RWPE1 (cell line): ENCODE measurements at regions not wholly inside any gene's neighbourhood (a gene's known extent, or its start where the extent isn't known, plus 50 kb on each side); places are given as distances from the start of the nearest gene placed in this dataset.

ENCODE experiments used
- CTCF ChIA-PET: fragments of 350-600 bp; sonication (Branson Sonifier 250); formaldehyde crosslinking; extraction: SDS; loops from one replicate; lab custom pipeline; 2021; lab: Yijun Ruan, JAX
- POLR2A ChIA-PET: fragments of 400-600 bp; formaldehyde crosslinking; extraction: SDS; loops from one replicate; lab custom pipeline; 2020; ENCODE audit warnings: antibody characterized with exemption; ENCODE audit not compliant: low non-redundant PET; lab: Yijun Ruan, JAX
- DNase-seq: peaks from one replicate; pipeline ENCODE4 v3.0.0; 2012; ENCODE audit warnings: low spot score
- H3K27ac ChIP-seq: fragments of 450-650 bp; 2 replicates; pipeline ENCODE4 v1.5.1; 2017
- TF ChIP-seq, protein P1 (sequence below): fragments of 450-650 bp; conservative IDR thresholded peaks from 2 replicates; pipeline ENCODE4 v1.5.1; 2017; ENCODE audit warnings: low read depth, mild to moderate bottlenecking

DNA sequence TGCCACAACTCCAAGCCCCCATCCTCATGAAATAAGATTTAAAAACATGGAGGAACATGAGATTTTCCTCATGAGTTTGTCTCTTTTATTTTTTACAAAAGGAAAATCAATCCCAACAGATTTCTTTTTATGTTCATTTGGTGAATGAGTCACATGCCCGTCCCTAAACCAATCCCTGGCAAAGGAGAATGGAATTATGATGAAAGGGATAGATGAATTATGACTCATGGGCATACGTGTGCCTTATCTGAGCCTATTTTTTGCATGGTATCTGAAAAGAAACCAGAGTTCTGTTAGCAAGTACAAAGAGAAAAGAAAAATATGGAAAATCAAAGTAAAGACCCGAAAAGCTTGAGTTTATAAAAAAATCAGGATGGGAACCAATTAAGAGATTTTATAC is 267.5 kb upstream of the TMEM161B start:
- CTCF ChIA-PET = interaction anchor here (0.6 kb wide), 1 partner anchor 324 kb away, joined by 3 read pairs; no protein-coding TSS in a partner anchor
- TF ChIP-seq, protein P1, sequence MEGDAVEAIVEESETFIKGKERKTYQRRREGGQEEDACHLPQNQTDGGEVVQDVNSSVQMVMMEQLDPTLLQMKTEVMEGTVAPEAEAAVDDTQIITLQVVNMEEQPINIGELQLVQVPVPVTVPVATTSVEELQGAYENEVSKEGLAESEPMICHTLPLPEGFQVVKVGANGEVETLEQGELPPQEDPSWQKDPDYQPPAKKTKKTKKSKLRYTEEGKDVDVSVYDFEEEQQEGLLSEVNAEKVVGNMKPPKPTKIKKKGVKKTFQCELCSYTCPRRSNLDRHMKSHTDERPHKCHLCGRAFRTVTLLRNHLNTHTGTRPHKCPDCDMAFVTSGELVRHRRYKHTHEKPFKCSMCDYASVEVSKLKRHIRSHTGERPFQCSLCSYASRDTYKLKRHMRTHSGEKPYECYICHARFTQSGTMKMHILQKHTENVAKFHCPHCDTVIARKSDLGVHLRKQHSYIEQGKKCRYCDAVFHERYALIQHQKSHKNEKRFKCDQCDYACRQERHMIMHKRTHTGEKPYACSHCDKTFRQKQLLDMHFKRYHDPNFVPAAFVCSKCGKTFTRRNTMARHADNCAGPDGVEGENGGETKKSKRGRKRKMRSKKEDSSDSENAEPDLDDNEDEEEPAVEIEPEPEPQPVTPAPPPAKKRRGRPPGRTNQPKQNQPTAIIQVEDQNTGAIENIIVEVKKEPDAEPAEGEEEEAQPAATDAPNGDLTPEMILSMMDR = no peak
- H3K27ac ChIP-seq = no peak overlapping the region
- POLR2A ChIA-PET = no interaction called here
- peak; percentile 21 for DNase-seq

DNA sequence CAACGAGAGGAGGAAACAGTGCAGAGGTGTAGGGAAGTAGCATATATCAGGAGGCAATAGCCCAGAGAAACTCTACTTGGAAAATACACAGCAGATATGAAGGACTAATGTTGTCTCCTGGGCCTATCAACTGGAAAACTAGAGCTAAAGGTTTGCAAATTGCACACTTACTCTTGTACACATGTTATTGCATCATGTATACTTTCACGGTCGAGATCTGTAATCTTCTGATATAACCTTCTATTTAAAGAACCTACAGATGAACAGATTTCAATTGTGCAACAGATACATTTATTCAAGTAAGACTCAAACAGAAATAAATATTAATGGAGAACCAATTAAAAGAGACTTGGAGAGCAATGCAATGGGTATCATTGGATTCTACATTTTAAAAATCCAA is 256.3 kb upstream of the TMEM161B start:
- ChIA-PET CTCF (no interaction called here), POLR2A (no interaction called here)
- DNase-seq = no peak
- TF ChIP-seq, protein P1 = no peak
- no peak overlapping the region for H3K27ac ChIP-seq

DNA sequence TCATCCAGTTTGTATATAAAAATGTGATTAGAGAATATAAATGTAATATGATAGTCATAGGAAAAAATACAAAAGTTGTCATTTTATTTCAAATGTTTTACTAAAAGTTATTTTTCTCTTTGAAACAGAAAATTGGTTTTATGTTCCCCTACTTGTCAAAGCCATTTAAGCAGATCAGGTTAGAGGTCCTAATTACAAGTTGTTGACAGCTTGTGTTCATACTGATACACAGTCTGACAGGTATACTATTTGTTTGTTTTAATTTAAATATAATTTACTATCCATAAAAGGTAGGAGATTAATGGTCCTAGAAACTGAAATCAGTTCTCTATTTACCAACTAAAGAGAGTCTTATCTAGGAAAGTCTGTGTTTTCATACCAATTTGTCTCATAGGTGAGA is 250.4 kb upstream of the TMEM161B start:
- no peak overlapping the region for H3K27ac ChIP-seq
- ChIA-PET POLR2A (no interaction called here), CTCF (no interaction called here)
- TF ChIP-seq, protein P1 = no peak
- DNase-seq = no peak

DNA sequence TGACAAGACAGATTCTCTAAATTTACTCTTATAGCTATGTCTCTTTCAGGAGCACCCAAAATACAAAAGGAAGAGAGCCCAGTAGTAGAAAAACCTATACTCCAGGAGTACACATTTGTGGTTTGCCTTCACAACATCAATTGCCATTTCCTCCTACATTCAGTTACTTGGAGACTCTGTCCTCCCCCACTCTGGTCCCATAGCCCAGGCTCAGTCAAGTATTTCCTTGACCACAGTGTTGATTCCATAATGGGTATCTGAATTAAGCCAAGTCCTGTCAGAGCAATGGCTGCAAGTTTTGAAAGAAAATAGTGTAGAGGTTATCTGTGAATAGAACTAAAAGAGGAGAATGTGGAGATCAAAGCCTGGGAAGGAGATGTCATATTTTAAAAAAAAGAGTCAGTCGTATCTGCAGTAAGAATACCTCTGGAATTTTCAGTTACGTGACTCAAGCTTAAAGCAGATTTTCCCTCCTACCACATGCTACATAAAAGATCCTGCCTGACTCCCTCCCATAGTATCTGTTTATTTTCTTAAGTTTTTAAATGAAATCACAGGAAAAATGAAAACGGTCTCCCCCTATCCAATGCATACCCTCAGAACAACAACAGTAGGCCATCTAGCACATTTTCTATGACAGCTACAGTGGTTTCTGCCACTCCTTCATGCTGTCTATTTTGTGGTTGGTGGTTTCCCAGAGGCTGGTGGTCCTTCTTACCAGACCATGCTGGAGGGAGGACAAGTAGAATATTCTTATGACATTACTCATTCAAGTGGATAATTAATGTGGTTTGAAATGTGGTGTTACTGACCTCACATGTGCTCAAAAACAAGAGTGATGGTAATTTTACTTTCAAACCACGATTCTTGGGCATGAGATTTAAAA is 249.7 kb upstream of the TMEM161B start:
- ChIA-PET POLR2A (no interaction called here), CTCF (no interaction called here)
- no peak for DNase-seq
- H3K27ac ChIP-seq = no peak overlapping the region
- TF ChIP-seq, protein P1 = no peak

DNA sequence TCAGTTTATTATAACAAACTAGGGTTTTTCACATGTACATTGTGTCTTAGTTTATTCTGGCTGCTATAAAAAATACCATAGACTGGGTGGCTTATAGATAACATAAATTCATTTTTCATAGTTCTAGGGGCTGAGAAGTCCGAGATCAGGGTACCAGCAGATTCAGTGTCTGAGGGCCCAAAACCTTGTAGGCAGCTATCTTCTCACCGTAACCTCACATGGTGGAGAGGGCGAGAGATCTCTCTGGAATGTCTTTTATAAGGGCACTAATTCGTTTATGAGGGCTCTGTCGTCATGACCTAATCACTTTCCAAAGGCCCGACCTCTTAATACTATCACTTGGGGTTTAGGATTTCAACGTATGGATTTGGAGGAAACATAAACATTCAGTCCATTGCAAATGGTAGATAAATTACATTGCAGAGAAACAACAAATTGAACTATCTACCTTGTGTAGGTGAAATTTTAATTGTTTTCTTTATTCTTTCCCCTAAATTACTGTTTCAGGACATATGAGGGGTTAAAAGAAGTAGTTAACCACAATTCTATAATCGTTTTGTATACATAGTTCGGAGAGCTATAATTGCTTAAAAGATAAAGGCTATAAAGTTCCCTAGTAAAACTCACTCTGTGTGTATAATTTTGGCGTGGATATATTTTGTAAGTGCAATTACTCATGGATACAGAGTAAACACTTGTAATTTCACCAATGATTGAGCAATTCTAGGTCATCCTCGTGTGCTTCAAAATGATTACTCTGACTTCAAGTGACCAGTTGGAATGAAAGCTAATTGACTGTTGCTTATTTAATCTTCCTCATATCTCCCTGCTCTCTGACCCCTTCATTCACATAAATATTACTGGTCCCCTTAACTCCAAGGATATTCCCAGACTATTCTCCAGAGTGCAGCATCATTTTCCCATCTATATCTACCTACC is 247.5 kb upstream of the TMEM161B start:
- POLR2A ChIA-PET = no interaction called here
- TF ChIP-seq, protein P1 = no peak
- H3K27ac ChIP-seq = no peak overlapping the region
- no peak for DNase-seq
- CTCF ChIA-PET = interaction anchor here (0.5 kb wide), 1 partner anchor 100 kb away, joined by 3 read pairs; no protein-coding TSS in a partner anchor

DNA sequence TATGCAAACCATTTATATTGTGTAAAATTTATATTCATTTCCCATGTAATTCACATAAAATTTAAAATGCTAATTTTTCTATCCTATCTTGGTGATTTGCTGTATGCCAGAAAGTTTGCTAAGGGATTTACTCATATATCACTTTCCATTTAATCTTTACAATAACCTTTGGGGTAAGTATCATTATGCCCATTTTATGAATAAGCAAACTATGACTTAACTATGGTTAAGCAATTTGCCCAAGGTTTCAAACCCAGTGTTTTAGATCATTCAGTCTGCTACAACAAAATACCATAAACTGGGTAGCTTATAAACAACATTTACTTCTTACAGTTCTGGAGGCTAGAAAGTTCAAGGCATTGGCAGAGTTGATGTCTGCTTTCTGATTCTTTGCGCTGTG is 246.4 kb upstream of the TMEM161B start:
- CTCF ChIA-PET = no interaction called here
- TF ChIP-seq, protein P1 = no peak
- H3K27ac ChIP-seq = no peak overlapping the region
- POLR2A ChIA-PET = no interaction called here
- no peak for DNase-seq
